Gastrocnemius medialis (tissue), 4 donors: ENCODE measurements at regions not wholly inside any gene's neighbourhood (a gene's known extent, or its start where the extent isn't known, plus 50 kb on each side); places are given as distances from the start of the nearest gene placed in this dataset.
"Not testable (repeated sequence)": the region's sequence is repeated elsewhere in the genome, so short reads cannot be mapped to it uniquely, and the experiment has no call there.

Experiments used
- ATAC-seq, 2 donors: fragments of 150-250 bp; one replicate each; pipeline ENCODE4 v1.9.1; 2016
- DNase-seq, 2 donors: peaks; one replicate each; pipeline ENCODE4 v3.0.0-alpha.2; 2019
- H3K27ac ChIP-seq, 4 donors: fragments of 200-600 bp; sonication (generic); 1 replicate in 1 of 4; 2 replicates in 3 of 4; pipeline ENCODE4 v1.5.1; 2016 to 2018; ENCODE audit warnings: mild to moderate bottlenecking in 2 of 4, moderate library complexity in 1 of 4
- H3K27me3 ChIP-seq, 3 donors: fragments of 200-600 bp; sonication (generic) in 2 of 3; 1 replicate in 1 of 3; 2 replicates in 2 of 3; pipeline versions ENCODE4 v1.5.1 to v1.6.0; 2016 to 2019; ENCODE audit warnings: mild to moderate bottlenecking in 1 of 3, moderate library complexity in 1 of 3
- H3K36me3 ChIP-seq, 2 donors: fragments of 200-600 bp; sonication (generic) in 1 of 2; one replicate each; pipeline ENCODE4 v1.5.1; 2017 to 2018
- H3K4me1 ChIP-seq, 2 donors: fragments of 200-600 bp; sonication (generic) in 1 of 2; one replicate each; pipeline ENCODE4 v1.5.1; 2016 to 2017; ENCODE audit warnings: mild to moderate bottlenecking in 2 of 2
- H3K4me3 ChIP-seq, 4 donors: fragments of 200-600 bp; sonication (generic) in 3 of 4; 1 replicate in 1 of 4; 2 replicates in 3 of 4; pipeline ENCODE4 v1.5.1; 2016 to 2019; ENCODE audit warnings: mild to moderate bottlenecking in 2 of 4
- H3K9me3 ChIP-seq, 3 donors: fragments of 200-600 bp; sonication (generic) in 2 of 3; 1 replicate in 1 of 3; 2 replicates in 2 of 3; pipeline ENCODE4 v1.5.1; 2016 to 2019
- CTCF ChIP-seq, 5 experiments: fragments of 450-650 bp in 3 of 5; fragments of 200-600 bp in 2 of 5; sonication (generic) in 2 of 5; IDR thresholded peaks in 4 of 5; conservative IDR thresholded peaks in 1 of 5; 1 replicate in 4 of 5; 2 replicates in 1 of 5; pipeline ENCODE4 v1.5.1; 2016 to 2019; ENCODE audit warnings: antibody characterized with exemption in 5 of 5, mild to moderate bottlenecking in 3 of 5, moderate library complexity in 3 of 5
- POLR2A ChIP-seq, 2 donors: fragments of 450-650 bp; IDR thresholded peaks; one replicate each; pipeline ENCODE4 v1.6.1; 2017; ENCODE audit warnings: antibody characterized with exemption in 2 of 2, mild to moderate bottlenecking in 2 of 2, moderate library complexity in 2 of 2
- in situ Hi-C, 4 donors: fragments of 200-750 bp; cut with MboI; loops; one replicate each; pipeline versions ENCODE4 v1.15.0 to v1.8.0; 2017; ENCODE audit warnings: low sequenced_read_pairs in 4 of 4
- intact Hi-C: fragments of 100-400 bp; cut with DNase I; formaldehyde crosslinking; loops from one replicate; pipeline ENCODE4 v1.15.1; 2023; ENCODE audit warnings: low total_unique reads

- intact Hi-C loops = no loop called here
- Histone ChIP-seq H3K4me3 (no peak overlapping the region), H3K9me3 (no peaks in the 10 kb centered on the region), H3K27me3 (no peaks in the 10 kb centered on the region), H3K4me1 (no peaks in the 10 kb centered on the region), H3K27ac (no peak overlapping the region), H3K36me3 (no peaks in the 10 kb centered on the region)
- TF ChIP-seq POLR2A (IDR thresholded peaks at IDR 0.05) (no peak), CTCF (IDR thresholded peaks at IDR 0.05 in 4 of 5, conservative IDR thresholded peaks at IDR 0.05 in 1 of 5) (no peak)
- DNase-seq = no peak
- no peak for ATAC-seq
- in situ Hi-C loops = loop anchor here in 1 of 4 donors (25.0 kb wide), 1 partner anchor 99 kb away; no protein-coding TSS in a partner anchor
Measured at GRCh38 chr4:45438047-45438446, 685.8 kb downstream of the GABRG1 start.

- ATAC-seq (no peak), DNase-seq (no peak)
- intact Hi-C loops (no loop called here), in situ Hi-C loops (loop anchor here in 1 of 4 donors (25.0 kb wide), 1 partner anchor 100 kb away; no protein-coding TSS in a partner anchor)
- Histone ChIP-seq H3K36me3 (no peaks in the 10 kb centered on the region), H3K9me3 (no peaks in the 10 kb centered on the region), H3K4me3 (no peak overlapping the region), H3K27me3 (no peaks in the 10 kb centered on the region), H3K27ac (no peak overlapping the region), H3K4me1 (no peaks in the 10 kb centered on the region)
- TF ChIP-seq CTCF (IDR thresholded peaks at IDR 0.05 in 4 of 5, conservative IDR thresholded peaks at IDR 0.05 in 1 of 5) = no peak
- TF ChIP-seq POLR2A (IDR thresholded peaks at IDR 0.05) = no peak
Measured at GRCh38 chr4:45437381-45437780, 686.5 kb downstream of the GABRG1 start.

GRCh38 chr4:45425135-45425534, 698.7 kb downstream of the GABRG1 start:
- in situ Hi-C loops (loop anchor here in 1 of 4 donors (25.0 kb wide), 1 partner anchor 112 kb away; no protein-coding TSS in a partner anchor), intact Hi-C loops (no loop called here)
- DNase-seq (no peak), ATAC-seq (no peak)
- Histone ChIP-seq H3K27me3 (no peaks in the 10 kb centered on the region), H3K27ac (no peak overlapping the region), H3K4me3 (no peak overlapping the region), H3K4me1 (no peaks in the 10 kb centered on the region), H3K36me3 (no peaks in the 10 kb centered on the region), H3K9me3 (no peaks in the 10 kb centered on the region)
- TF ChIP-seq POLR2A (IDR thresholded peaks at IDR 0.05) = no peak
- no peak for TF ChIP-seq CTCF (IDR thresholded peaks at IDR 0.05 in 4 of 5, conservative IDR thresholded peaks at IDR 0.05 in 1 of 5)

- Histone ChIP-seq H3K27me3 (no peaks in the 10 kb centered on the region), H3K4me3 (no peak overlapping the region), H3K9me3 (no peaks in the 10 kb centered on the region), H3K4me1 (no peaks in the 10 kb centered on the region), H3K27ac (no peak overlapping the region), H3K36me3 (no peaks in the 10 kb centered on the region)
- in situ Hi-C loops (no loop called here), intact Hi-C loops (no loop called here)
- DNase-seq (no peak), ATAC-seq (no peak)
- TF ChIP-seq CTCF (IDR thresholded peaks at IDR 0.05 in 4 of 5, conservative IDR thresholded peaks at IDR 0.05 in 1 of 5) (no peak), POLR2A (IDR thresholded peaks at IDR 0.05) (no peak)
Measured at GRCh38 chr4:45423896-45424295, 697.5 kb upstream of the GNPDA2 start.

- intact Hi-C loops, H3K27me3 ChIP-seq, H3K36me3 ChIP-seq, H3K4me1 ChIP-seq, in situ Hi-C loops, H3K27ac ChIP-seq, H3K9me3 ChIP-seq, H3K4me3 ChIP-seq, DNase-seq, ATAC-seq: not testable (repeated sequence)
Measured at GRCh38 chr4:45420091-45420674, 693.8 kb upstream of the GNPDA2 start.
